ENCODE measurements at regions not wholly inside any gene's neighbourhood (a gene's known extent, or its start where the extent isn't known, plus 50 kb on each side); places are given as distances from the start of the nearest gene placed in this dataset.

GRCh38 chr18:28407681-28408080 lies 230.8 kb upstream of the CDH2 start:
- Mint-ChIP-seq H3K9me3 (no peaks in the 10 kb centered on the region), H3K4me3 (no peak overlapping the region), H3K36me3 (no peaks in the 10 kb centered on the region), H3K4me1 (no peaks in the 10 kb centered on the region), H3K27ac (no peak overlapping the region), H3K27me3 (ENCODE audit: insufficient read depth, low read depth) (peaks cover 2% of the 10 kb centered on the region)
- Histone ChIP-seq H3K4me3 (no peak overlapping the region), H4K20me1 (ENCODE audit: low read depth) (no peaks in the 10 kb centered on the region), H3K9ac (no peak overlapping the region), H3K27me3 (no peaks in the 10 kb centered on the region), H2AFZ (replicated peaks) (no peak overlapping the region), H3K79me2 (ENCODE audit: low read depth) (no peaks in the 10 kb centered on the region), H3F3A (ENCODE audit: low read depth) (no peaks in the 10 kb centered on the region), H3K9me3 (ENCODE audit: low read depth) (no peaks in the 10 kb centered on the region), H3K27ac (no peak overlapping the region), H3K36me3 (no peaks in the 10 kb centered on the region), H3K4me2 (no peak overlapping the region), H3K4me1 (no peaks in the 10 kb centered on the region)
- no peak for DNase-seq (ENCODE audit: low spot score)
- no peak for TF ChIP-seq EZH2phosphoT487 (IDR thresholded peaks at IDR 0.05)
- no peak for TF ChIP-seq CTCF (IDR thresholded peaks at IDR 0.05)
- no peak for TF ChIP-seq EZH2 (IDR thresholded peaks at IDR 0.05)

- Histone ChIP-seq H3K79me2 (ENCODE audit: low read depth) (no peaks in the 10 kb centered on the region), H3K4me2 (no peak overlapping the region), H3K9ac (no peak overlapping the region), H3K4me1 (no peaks in the 10 kb centered on the region), H3K9me3 (ENCODE audit: low read depth) (no peaks in the 10 kb centered on the region), H2AFZ (replicated peaks) (no peak overlapping the region), H3K4me3 (no peak overlapping the region), H4K20me1 (ENCODE audit: low read depth) (no peaks in the 10 kb centered on the region), H3K27ac (no peak overlapping the region), H3K36me3 (no peaks in the 10 kb centered on the region), H3F3A (ENCODE audit: low read depth) (no peaks in the 10 kb centered on the region), H3K27me3 (no peaks in the 10 kb centered on the region)
- H3K4me1 Mint-ChIP-seq: no peaks in the 10 kb centered on the region
- no peak overlapping the region for H3K4me3 Mint-ChIP-seq
- TF ChIP-seq CTCF (IDR thresholded peaks at IDR 0.05) (no peak), EZH2phosphoT487 (IDR thresholded peaks at IDR 0.05) (no peak), EZH2 (IDR thresholded peaks at IDR 0.05) (no peak)
- DNase-seq (ENCODE audit: low spot score): no peak
- H3K27me3 Mint-ChIP-seq (ENCODE audit: insufficient read depth, low read depth): peaks cover 2% of the 10 kb centered on the region
- H3K27ac Mint-ChIP-seq: no peak overlapping the region
- H3K36me3 Mint-ChIP-seq: no peaks in the 10 kb centered on the region
- no peaks in the 10 kb centered on the region for H3K9me3 Mint-ChIP-seq
These were observed 229.6 kb upstream of the CDH2 start for GRCh38 chr18:28406533-28406932.

GRCh38 chr18:28404694-28405093 lies 227.8 kb upstream of the CDH2 start:
- H2AFZ ChIP-seq (replicated peaks): no peak overlapping the region
- no peaks in the 10 kb centered on the region for H3K36me3 Mint-ChIP-seq

More at GRCh38 chr18:28404694-28405093, 227.8 kb upstream of the CDH2 start:
- Histone ChIP-seq H3K4me2 (no peak overlapping the region), H3K4me3 (no peak overlapping the region), H3K4me1 (no peaks in the 10 kb centered on the region), H3F3A (ENCODE audit: low read depth) (no peaks in the 10 kb centered on the region), H4K20me1 (ENCODE audit: low read depth) (no peaks in the 10 kb centered on the region), H3K27ac (no peak overlapping the region), H3K9ac (no peak overlapping the region), H3K79me2 (ENCODE audit: low read depth) (no peaks in the 10 kb centered on the region), H3K9me3 (ENCODE audit: low read depth) (no peaks in the 10 kb centered on the region), H3K36me3 (no peaks in the 10 kb centered on the region), H3K27me3 (no peaks in the 10 kb centered on the region)
- TF ChIP-seq EZH2 (IDR thresholded peaks at IDR 0.05) (no peak), CTCF (IDR thresholded peaks at IDR 0.05) (no peak)
- H3K27ac Mint-ChIP-seq: no peak overlapping the region
- no peaks in the 10 kb centered on the region for H3K27me3 Mint-ChIP-seq (ENCODE audit: insufficient read depth, low read depth)
- no peak for DNase-seq (ENCODE audit: low spot score)
- H3K4me3 Mint-ChIP-seq: no peak overlapping the region
- H3K4me1 Mint-ChIP-seq: no peaks in the 10 kb centered on the region
- H3K9me3 Mint-ChIP-seq: no peaks in the 10 kb centered on the region
